Putamen (tissue), 1 donor: ENCODE measurements at regions not wholly inside any gene's neighbourhood (a gene's known extent, or its start where the extent isn't known, plus 50 kb on each side); places are given as distances from the start of the nearest gene placed in this dataset.
"Not testable (repeated sequence)": the region's sequence is repeated elsewhere in the genome, so short reads cannot be mapped to it uniquely, and the experiment has no call there.

Experiments
- DNase-seq: peaks from one replicate; pipeline ENCODE4 v3.0.0-alpha.2; 2016; ENCODE audit warnings: low spot score

GRCh38 chr16:21534561-21534960 lies 64.8 kb upstream of the METTL9 start:
- DNase-seq: not testable (repeated sequence)

GRCh38 chr16:21535201-21535600 lies 64.2 kb upstream of the METTL9 start:
- not testable (repeated sequence) for DNase-seq

DNA sequence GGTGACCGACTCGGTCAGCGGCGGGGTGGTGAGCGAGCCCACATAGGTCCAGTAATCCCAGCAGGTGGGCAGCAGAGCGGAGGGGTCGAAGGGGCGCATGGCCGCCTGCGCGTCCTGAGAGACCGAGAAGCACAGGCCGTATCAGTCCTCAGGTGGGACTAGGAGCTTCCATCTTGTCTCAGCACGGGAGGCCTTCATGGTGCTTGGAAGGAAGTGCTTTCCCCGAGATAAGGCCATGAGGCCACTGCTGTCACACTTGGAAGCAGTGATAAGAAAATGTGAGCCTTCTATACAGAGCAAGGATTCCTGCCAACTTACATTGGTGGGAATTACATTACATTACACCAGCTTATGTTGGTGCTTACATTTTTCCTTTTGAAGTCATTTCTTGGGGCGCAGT lies 62.6 kb upstream of the METTL9 start:
- DNase-seq: not testable (repeated sequence)

GRCh38 chr16:21537598-21537997 lies 61.8 kb upstream of the METTL9 start:
- not testable (repeated sequence) for DNase-seq

- DNase-seq: not testable (repeated sequence)
These were observed 60.2 kb upstream of the METTL9 start for GRCh38 chr16:21539107-21539618.

- not testable (repeated sequence) for DNase-seq
These were observed 58.5 kb upstream of the METTL9 start for GRCh38 chr16:21540770-21541433.

GRCh38 chr16:21541611-21542051 lies 57.7 kb upstream of the METTL9 start:
- not testable (repeated sequence) for DNase-seq

DNA sequence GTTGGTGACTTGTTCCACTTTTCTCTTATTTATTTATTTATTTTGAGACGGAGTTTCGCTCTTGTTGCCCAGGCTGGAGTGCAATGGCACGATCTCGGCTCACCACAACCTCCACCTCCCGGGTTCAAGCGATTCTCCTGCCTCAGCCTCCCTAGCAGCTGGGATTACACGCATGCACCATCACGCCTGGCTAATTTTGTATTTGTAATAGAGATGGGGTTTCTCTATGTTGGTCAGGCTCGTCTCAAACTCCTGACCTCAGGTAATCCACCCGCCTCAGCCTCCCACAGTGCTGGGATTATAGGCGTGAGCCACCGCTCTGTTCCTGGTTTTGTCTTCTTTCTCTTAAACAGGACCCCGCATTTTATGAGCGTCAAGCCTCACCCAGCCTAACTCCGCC lies 57.3 kb upstream of the METTL9 start:
- not testable (repeated sequence) for DNase-seq

DNA sequence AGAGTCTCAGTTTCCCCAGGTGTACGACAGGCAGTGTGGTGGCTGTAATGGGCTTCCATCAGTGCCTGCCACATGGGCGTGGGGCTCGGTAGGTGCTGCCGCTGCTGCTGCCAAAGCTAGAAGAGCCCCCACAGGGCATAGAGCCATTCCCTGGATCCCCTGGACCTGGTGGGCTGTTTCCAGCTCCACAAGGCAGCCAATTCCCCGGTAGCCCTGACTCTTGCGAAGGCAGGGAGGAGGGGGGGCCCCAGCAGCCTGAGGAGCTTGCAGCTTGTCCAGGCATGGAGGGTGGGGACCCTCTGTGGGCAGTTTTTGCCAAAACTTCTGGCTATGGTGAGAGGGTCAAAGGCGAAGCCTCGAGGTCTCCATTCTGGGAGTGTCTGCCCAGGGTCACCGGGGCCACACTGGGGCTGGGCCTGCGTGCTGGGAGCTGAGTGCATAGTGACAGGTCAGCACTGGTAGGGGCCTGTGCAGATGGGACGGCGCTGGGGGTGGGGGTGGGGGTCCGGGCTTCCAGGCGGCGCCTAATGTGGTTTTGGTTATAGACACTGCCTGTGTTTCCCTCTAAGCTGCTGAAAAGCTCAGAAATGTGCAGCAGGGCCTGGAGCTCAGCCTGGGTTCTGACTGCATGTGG lies 56.8 kb upstream of the METTL9 start:
- DNase-seq: not testable (repeated sequence)

DNA sequence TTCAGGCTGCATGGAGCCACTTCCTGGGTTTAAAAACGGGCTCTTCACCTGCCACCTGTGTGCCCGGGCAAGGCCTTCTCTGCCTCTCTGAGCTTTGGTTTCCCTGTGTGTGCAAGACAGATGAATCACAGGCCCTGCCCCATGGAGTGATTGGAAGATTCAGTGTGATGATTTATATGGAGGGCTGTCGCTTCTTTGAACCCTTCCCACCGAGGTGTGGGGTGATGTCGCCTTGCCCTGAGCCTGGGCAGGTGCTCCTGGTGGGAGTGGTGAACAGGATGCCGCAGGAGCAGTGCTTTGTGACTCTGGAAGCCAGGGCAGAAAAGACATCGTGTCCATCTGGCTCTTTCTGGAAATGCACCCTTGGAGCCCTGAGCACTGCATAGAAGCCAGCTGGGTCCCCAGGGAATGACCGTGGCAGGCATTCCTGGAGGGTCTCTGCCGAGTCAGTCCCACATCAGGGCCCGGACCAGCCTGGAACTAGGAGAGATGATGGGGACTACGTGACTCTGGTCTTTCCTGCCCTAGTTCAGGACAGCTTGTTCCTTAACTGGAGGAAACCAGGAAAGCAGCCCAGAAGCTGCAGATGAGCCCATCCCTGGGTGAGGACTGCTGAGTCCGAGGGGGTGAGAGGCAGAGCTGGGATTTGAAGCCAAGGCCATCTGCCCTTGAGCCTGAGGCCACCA lies 56.1 kb upstream of the METTL9 start:
- not testable (repeated sequence) for DNase-seq

GRCh38 chr16:21545664-21546326 lies 53.6 kb upstream of the METTL9 start:
- DNase-seq: not testable (repeated sequence)

DNA sequence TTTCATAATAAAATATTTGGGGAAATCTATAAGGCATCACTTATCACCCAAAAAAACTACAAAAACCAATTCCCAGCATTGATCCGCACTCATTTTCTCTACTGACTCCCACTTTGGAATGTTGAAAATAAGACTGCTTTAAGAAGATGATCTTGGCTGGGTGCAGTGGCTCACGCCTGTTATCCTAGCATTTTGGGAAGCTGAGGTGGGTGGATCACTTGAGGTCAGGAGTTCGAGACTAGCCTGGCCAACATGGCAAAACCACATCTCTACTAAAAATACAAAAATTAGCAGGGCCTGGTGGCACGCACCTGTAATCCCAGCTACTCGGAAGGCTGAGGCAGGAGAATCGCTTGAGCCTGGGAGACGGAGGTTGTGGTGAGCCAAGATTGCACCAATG lies 50.0 kb upstream of the METTL9 start:
- DNase-seq: not testable (repeated sequence)
